RWPE2 (cell line): ENCODE measurements at regions not wholly inside any gene's neighbourhood (a gene's known extent, or its start where the extent isn't known, plus 50 kb on each side); places are given as distances from the start of the nearest gene placed in this dataset.

Source experiments
- ATAC-seq: fragments of 200-7000 bp; cut with Tn5 transposase; 3 replicates; pipeline ENCODE4 v1.9.1; 2021; ENCODE audit warnings: low read depth
- DNase-seq: peaks from one replicate; pipeline ENCODE4 v3.0.0-alpha.2; 2020; ENCODE audit warnings: low spot score
- H3K27ac ChIP-seq: fragments of 450-650 bp; 2 replicates; pipeline ENCODE4 v1.5.1; 2017; ENCODE audit warnings: mild to moderate bottlenecking; ENCODE audit not compliant: poor library complexity, severe bottlenecking
- H3K27me3 ChIP-seq: fragments of 250-450 bp; sonication (Bioruptor Pico); 2 replicates; pipeline ENCODE4 v1.5.1; 2021; ENCODE audit warnings: mild to moderate bottlenecking, moderate library complexity; ENCODE audit not compliant: insufficient read depth, poor library complexity, severe bottlenecking
- H3K36me3 ChIP-seq: fragments of 250-450 bp; sonication (Bioruptor Pico); 2 replicates; pipeline ENCODE4 v1.5.1; 2020; ENCODE audit warnings: low read depth, mild to moderate bottlenecking, moderate library complexity
- H3K4me1 ChIP-seq: fragments of 250-450 bp; sonication (Bioruptor Pico); 2 replicates; pipeline ENCODE4 v1.5.1; 2021; ENCODE audit warnings: mild to moderate bottlenecking, moderate library complexity; ENCODE audit not compliant: insufficient read depth, poor library complexity, severe bottlenecking
- H3K4me3 ChIP-seq: fragments of 250-450 bp; sonication (Bioruptor Pico); 2 replicates; pipeline ENCODE4 v1.5.1; 2021; ENCODE audit warnings: mild to moderate bottlenecking, moderate library complexity; ENCODE audit not compliant: severe bottlenecking
- H3K9me3 ChIP-seq: fragments of 250-450 bp; sonication (Bioruptor Pico); 2 replicates; pipeline ENCODE4 v1.5.1; 2021; ENCODE audit warnings: mild to moderate bottlenecking, moderate library complexity; ENCODE audit not compliant: severe bottlenecking
- TF ChIP-seq, protein P1 (sequence below): fragments of 450-650 bp; IDR thresholded peaks from one replicate; pipeline ENCODE4 v1.5.1; 2017; ENCODE audit warnings: mild to moderate bottlenecking, moderate library complexity; ENCODE audit not compliant: poor library complexity, severe bottlenecking

DNA sequence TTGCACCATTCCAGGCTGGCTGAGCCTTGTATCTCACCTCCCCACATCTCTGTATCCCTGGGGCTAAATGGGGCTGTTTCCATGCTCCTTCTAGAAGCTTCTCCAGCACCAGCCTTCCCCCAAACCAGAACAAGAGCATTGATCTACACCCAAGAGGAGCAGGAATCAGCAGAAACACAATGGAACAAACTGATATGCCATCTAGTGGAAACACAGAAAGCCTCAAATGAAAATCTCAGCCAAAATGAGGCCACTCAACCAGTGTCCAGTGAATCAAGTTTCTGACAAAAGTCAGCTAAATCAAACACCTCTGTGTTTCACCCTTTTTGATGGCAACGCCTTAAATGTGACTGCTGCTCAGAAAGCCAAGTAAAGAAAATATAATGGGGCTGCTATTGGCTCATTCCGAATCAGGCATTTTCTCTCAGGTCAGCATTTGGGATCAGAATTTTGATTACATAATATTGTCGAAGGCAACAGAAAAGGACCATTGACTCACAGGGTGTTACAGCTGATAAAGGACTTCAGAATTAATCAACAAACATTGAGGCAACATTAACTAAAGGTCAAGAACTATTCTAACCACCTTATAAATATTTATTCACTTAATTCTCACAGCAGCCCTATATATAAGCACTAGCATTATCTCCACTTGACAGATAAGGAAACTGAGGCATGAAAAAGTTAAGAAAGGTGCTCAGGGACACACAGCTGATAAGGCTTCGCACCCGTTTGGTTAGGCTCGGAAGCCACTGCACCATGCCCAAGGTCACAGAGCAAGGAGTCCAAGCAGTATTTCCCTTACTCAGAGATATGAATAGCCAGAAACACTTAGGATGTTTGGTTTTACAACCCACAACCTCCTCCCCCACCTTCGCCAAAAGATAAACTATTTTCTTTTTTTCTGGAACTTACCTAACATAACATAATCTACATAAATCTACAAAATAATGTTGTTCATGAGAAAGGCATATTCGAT lies 85.8 kb upstream of the KCNJ15 start:
- Histone ChIP-seq H3K27ac (peak overlapping the region; percentile 84), H3K9me3 (no peaks in the 10 kb centered on the region), H3K4me3 (no peak overlapping the region), H3K4me1 (peaks cover 16% of the 10 kb centered on the region), H3K36me3 (no peaks in the 10 kb centered on the region), H3K27me3 (no peaks in the 10 kb centered on the region)
- DNase-seq, result no peak
- ATAC-seq, result no peak
- TF ChIP-seq, protein P1, sequence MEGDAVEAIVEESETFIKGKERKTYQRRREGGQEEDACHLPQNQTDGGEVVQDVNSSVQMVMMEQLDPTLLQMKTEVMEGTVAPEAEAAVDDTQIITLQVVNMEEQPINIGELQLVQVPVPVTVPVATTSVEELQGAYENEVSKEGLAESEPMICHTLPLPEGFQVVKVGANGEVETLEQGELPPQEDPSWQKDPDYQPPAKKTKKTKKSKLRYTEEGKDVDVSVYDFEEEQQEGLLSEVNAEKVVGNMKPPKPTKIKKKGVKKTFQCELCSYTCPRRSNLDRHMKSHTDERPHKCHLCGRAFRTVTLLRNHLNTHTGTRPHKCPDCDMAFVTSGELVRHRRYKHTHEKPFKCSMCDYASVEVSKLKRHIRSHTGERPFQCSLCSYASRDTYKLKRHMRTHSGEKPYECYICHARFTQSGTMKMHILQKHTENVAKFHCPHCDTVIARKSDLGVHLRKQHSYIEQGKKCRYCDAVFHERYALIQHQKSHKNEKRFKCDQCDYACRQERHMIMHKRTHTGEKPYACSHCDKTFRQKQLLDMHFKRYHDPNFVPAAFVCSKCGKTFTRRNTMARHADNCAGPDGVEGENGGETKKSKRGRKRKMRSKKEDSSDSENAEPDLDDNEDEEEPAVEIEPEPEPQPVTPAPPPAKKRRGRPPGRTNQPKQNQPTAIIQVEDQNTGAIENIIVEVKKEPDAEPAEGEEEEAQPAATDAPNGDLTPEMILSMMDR, result peak; percentile 40

DNA sequence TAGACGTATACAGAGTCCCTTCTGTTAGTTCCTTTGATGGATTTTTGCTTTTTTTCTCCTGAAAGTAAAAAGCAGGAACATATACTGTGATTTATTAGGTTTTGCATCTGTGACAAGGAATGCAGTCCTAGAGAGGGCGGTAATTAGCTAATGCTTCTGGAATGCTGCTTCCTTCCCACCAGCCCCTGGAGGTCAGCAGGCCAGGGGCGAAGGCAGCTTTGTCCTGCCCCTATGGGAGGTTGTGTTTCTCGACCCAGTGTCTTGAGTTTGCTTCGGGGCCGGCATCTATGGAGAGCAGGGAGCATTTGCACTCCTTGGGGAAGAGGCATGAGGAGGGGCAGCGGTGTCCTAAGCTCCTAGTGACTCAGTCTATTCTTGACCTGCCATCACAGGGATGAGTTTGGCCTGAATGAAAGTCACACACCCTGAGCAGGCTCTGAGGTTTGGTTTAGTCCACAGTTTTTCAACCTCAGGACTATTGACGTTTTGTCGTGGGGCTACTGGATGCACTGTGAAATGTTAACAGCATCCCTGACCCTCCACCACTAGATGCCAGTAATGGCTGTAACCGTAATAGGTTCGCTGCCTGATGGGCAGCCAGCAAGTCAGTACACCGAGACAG lies 85.0 kb upstream of the KCNJ15 start:
- Histone ChIP-seq H3K9me3 (no peaks in the 10 kb centered on the region), H3K27me3 (no peaks in the 10 kb centered on the region), H3K4me3 (no peak overlapping the region), H3K27ac (peak overlapping the region; percentile 84), H3K4me1 (peaks cover 16% of the 10 kb centered on the region), H3K36me3 (no peaks in the 10 kb centered on the region)
- DNase-seq, result no peak
- TF ChIP-seq, protein P1, result no peak
- peak; percentile 75 for ATAC-seq

DNA sequence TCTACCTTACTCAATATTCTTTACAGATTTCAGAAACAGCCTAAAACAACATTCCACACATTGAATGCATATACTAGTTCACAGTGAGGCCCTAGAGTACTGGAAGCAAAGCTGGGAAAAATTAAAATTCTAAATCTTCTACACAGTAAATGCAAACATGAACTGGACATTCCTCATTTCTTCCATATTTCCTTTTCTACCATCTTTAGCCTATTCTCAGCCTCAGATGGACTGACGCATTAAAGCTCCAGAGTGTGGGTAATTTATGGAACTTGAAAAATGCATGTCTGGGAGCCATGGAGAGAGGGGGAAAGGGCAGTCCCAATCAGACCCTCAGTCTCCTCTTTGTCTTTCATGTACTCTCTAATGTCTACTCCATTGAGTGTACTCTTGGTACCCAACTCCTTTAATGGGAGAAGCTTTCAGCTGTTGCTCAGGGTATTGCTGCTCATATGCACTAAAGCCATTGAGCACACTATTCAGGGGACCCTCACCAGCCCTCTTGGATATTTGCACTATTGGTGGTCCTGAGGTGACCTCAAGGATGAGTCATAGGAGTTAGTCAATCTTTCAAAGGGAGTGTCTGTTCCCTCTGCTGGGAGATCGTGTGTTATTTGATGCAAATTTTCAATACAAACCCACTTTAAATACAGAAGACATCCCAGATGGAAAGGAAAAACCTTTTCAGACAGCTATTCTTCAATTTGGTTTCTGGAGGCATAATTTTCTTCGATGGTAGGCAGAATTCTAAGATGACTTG lies 83.3 kb upstream of the KCNJ15 start:
- TF ChIP-seq, protein P1, result no peak
- DNase-seq (no peak), ATAC-seq (no peak)
- Histone ChIP-seq H3K27me3 (no peaks in the 10 kb centered on the region), H3K27ac (peak overlapping the region; percentile 84), H3K36me3 (no peaks in the 10 kb centered on the region), H3K9me3 (no peaks in the 10 kb centered on the region), H3K4me1 (peaks cover 16% of the 10 kb centered on the region), H3K4me3 (no peak overlapping the region)

DNA sequence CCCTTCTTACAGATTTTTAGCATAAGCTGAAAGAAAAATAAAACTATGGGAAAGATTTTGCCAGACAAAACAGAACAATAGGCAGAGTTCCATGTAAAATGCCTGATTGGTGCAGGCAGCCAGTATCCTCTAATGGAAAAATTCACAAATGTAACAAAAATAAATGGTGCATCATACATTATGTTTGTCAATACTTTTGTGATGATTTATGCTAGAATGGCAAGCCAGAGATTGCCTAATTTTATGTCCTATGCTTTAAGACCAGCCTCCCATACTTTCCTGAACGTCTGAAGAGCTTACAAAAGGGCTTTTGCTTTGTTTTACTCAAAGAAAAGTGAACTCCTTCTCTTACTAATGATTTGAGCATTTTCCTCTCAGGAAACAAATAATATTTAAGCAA lies 81.5 kb upstream of the KCNJ15 start:
- DNase-seq, result no peak
- no peak overlapping the region for H3K4me3 ChIP-seq
- H3K4me1 ChIP-seq, result peaks cover 26% of the 10 kb centered on the region
- TF ChIP-seq, protein P1, result no peak
- H3K9me3 ChIP-seq, result no peaks in the 10 kb centered on the region
- no peaks in the 10 kb centered on the region for H3K27me3 ChIP-seq
- H3K27ac ChIP-seq, result peak overlapping the region; percentile 27
- no peak for ATAC-seq
- H3K36me3 ChIP-seq, result no peaks in the 10 kb centered on the region
